Stimulated activated naive CD8-positive, alpha-beta T cell treated with anti-CD3 and anti-CD28 coated beads, Interleukin-15, amount 100 ng/mL, for 72 hours (primary cell): ENCODE measurements at regions not wholly inside any gene's neighbourhood (a gene's known extent, or its start where the extent isn't known, plus 50 kb on each side); places are given as distances from the start of the nearest gene placed in this dataset.
"Not testable (repeated sequence)": the region's sequence is repeated elsewhere in the genome, so short reads cannot be mapped to it uniquely, and the experiment has no call there.

Experiments
- ATAC-seq: fragments of 150-1000 bp; cut with Tn5 transposase; 2 replicates; pipeline ENCODE4 v1.10.0; 2021; ENCODE audit warnings: mild to moderate bottlenecking, moderate library complexity
- DNase-seq, 2 donors: peaks; one replicate each; pipeline ENCODE4 v3.0.0; 2021 to 2022
- H3K27ac Mint-ChIP-seq, 2 donors: one replicate each; pipeline ENCODE4 v1.8.0; 2022; ENCODE audit warnings: mild to moderate bottlenecking in 2 of 2, mixed read lengths in 2 of 2, moderate library complexity in 2 of 2
- H3K27me3 Mint-ChIP-seq: one replicate; pipeline ENCODE4 v1.8.0; 2022; ENCODE audit warnings: mixed read lengths
- H3K4me1 Mint-ChIP-seq: one replicate; pipeline ENCODE4 v1.8.0; 2022; ENCODE audit warnings: mild to moderate bottlenecking, mixed read lengths
- H3K4me3 Mint-ChIP-seq, 2 donors: one replicate each; pipeline ENCODE4 v1.8.0; 2022; ENCODE audit warnings: mild to moderate bottlenecking in 2 of 2, mixed read lengths in 2 of 2, moderate library complexity in 1 of 2
- H3K9me3 Mint-ChIP-seq, 2 donors: one replicate each; pipeline ENCODE4 v1.8.0; 2022; ENCODE audit warnings: mixed read lengths in 2 of 2

DNA sequence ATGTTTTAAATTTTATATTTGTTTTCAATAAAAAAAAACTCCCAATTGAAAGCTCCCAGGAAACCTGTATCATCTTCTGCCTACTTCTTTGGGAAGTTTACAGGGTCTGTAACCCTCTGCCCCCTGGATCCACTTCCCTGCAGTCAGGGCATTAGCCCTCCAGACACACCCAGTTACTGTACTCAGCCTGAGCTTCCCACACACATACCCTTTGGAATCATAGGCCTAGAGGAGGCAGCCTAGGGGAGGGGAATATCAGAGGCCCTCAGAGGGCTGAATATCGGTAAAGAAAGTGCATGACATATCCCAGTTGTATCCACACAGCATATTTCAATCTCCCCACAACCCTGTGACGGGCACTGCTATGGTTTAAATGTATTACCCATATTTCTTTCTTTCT lies 56.2 kb upstream of the TFPI start:
- not testable (repeated sequence) for DNase-seq, H3K27me3 Mint-ChIP-seq, H3K9me3 Mint-ChIP-seq, ATAC-seq, H3K4me1 Mint-ChIP-seq, H3K27ac Mint-ChIP-seq, H3K4me3 Mint-ChIP-seq

DNA sequence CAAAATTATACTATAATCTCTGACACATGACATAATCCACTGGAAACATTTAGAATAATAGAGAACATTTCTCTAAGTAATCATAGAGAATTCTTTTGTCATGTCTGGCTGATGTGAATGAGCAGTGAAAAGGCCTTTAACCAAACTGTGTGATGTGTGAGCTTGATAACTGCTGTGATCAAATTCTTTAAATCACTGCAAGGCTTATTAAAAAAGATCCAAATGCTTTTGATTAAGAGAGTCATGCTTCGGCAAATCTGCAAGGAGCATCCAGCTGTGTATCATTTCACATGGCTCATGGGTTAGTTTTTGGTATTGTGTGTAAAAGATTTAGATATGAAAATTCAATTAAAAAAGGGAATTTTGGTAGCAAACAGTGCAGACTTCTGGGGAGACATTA lies 58.6 kb upstream of the TFPI start:
- Mint-ChIP-seq H3K9me3 (no peaks in the 10 kb centered on the region), H3K27ac (no peak overlapping the region), H3K4me3 (no peak overlapping the region), H3K4me1 (no peaks in the 10 kb centered on the region), H3K27me3 (no peaks in the 10 kb centered on the region)
- ATAC-seq, result no peak
- DNase-seq, result no peak

DNA sequence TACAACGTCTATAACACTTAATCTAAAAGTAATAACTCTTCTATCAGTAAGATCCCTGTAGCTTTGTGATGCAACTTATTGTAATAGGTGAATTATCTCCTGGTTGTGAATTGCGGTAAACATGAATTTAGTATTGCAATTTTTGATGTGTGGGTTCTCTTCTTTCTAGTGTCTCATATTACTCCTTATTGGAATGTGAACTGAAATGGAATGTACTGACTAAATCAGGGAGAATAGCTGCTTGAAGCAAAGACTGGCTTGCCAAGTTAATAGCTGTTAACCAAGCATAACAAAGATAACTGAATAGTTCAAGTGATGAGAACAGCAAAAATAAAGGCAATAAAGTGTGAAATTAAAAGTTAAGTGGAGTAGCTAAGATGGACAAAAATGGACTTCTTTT lies 60.5 kb upstream of the TFPI start:
- DNase-seq (no peak), ATAC-seq (no peak)
- Mint-ChIP-seq H3K27me3 (no peaks in the 10 kb centered on the region), H3K4me1 (no peaks in the 10 kb centered on the region), H3K27ac (no peak overlapping the region), H3K9me3 (no peaks in the 10 kb centered on the region), H3K4me3 (no peak overlapping the region)

DNA sequence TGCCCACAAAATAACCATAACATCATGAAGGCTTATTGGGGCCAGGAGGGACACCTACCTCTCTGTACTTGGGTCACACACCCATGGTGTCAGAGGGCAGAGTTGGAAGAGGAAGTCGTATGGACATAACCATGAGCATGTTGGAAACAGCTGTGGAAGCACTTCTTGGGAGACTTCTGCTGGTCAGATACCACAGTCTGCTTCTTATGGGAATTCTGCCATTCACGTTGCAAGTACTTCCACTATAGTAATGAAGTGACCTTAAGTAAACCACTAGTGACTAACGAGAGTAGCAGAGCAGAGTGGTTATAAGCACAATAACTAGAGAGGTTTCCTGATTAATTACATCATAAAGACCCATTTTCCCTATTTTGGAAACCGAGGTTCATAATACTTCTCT lies 61.1 kb upstream of the TFPI start:
- H3K27me3 Mint-ChIP-seq, result no peaks in the 10 kb centered on the region
- no peak overlapping the region for H3K27ac Mint-ChIP-seq
- H3K4me3 Mint-ChIP-seq, result no peak overlapping the region
- no peaks in the 10 kb centered on the region for H3K4me1 Mint-ChIP-seq
- ATAC-seq, result no peak
- no peak for DNase-seq
- no peaks in the 10 kb centered on the region for H3K9me3 Mint-ChIP-seq

DNA sequence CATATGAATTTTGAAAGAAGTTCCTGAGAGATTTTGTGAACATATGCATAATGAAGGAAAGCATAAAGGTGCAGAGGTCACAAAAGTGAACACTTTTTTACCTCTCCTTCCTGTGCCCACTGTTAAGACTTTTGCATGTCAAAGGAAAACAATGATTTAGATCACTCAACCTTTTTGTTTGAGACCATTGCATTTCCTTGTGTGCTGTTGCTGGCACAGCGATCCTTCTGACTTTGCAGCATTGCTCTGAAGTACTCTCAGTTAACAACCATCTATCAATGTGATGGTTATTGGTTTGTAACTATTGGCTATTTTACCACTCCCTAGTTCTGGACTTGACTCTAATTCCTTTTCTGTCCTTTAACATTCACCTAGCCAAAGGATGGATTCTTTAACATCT lies 61.7 kb upstream of the TFPI start:
- no peaks in the 10 kb centered on the region for H3K4me1 Mint-ChIP-seq
- DNase-seq, result no peak
- no peak overlapping the region for H3K27ac Mint-ChIP-seq
- H3K27me3 Mint-ChIP-seq, result no peaks in the 10 kb centered on the region
- no peak for ATAC-seq
- no peak overlapping the region for H3K4me3 Mint-ChIP-seq
- no peaks in the 10 kb centered on the region for H3K9me3 Mint-ChIP-seq

DNA sequence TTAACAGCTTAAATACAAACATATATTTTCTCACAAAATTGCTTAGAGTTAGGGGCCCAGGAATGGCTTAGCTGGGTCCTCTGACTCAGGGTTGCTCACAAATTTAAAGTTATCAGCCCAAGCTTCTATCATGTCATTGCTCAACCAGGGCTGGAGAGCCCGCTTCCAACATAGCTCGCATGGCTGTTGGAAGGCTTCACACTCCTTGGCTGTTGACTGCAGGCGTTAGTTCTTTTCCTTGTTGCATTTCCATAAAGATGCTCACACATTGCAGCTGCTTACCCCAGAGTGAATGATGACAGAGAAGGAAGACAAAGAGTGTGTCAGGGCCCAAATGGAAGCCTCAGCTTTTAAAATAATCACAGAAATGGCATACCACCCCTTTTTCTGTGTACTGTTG lies 62.9 kb upstream of the TFPI start:
- ATAC-seq, result no peak
- no peak for DNase-seq
- Mint-ChIP-seq H3K4me1 (no peaks in the 10 kb centered on the region), H3K27me3 (no peaks in the 10 kb centered on the region), H3K4me3 (no peak overlapping the region), H3K9me3 (no peaks in the 10 kb centered on the region), H3K27ac (no peak overlapping the region)

DNA sequence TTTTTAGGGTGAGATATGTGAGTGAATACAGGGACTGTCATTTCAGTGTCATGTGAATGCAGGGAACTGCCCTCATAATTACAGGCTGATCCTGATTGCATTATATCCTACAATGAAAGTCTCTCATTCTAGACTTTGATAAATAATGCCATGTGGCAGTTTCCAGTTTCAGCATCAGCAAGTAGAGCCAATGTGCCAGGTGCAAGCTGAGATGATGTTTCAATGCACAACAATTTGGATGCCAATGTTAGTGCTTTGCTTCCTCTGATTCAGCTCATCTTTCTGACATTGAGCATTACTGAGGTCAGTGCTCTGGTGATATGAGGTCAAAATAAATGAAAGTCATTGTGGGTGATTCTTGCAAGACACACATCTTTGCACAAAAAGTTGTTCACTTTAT lies 63.7 kb upstream of the TFPI start:
- no peaks in the 10 kb centered on the region for H3K27me3 Mint-ChIP-seq
- no peak overlapping the region for H3K4me3 Mint-ChIP-seq
- ATAC-seq (no peak), DNase-seq (no peak)
- H3K9me3 Mint-ChIP-seq, result no peaks in the 10 kb centered on the region
- H3K4me1 Mint-ChIP-seq, result no peaks in the 10 kb centered on the region
- no peak overlapping the region for H3K27ac Mint-ChIP-seq

DNA sequence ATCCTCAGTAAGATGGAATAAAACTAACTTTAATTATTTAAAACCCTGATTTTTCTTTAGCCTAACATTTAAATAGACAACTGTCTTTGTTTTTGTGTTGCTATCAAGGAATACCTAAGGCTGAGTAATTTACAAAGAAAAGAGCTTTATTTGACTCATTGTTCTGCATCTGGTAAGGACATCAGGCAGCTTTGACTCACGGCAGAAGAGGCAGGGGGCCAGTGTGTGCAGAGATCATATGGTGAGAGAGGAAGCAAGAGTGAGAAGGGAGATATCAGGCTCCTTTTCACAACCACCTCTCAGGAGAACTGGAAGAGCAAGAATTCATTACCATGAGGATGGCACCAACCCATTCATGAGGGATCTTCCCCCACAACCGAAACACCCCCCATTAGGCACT lies 64.6 kb upstream of the TFPI start:
- H3K4me1 Mint-ChIP-seq, result no peaks in the 10 kb centered on the region
- no peaks in the 10 kb centered on the region for H3K9me3 Mint-ChIP-seq
- no peaks in the 10 kb centered on the region for H3K27me3 Mint-ChIP-seq
- H3K4me3 Mint-ChIP-seq, result no peak overlapping the region
- no peak overlapping the region for H3K27ac Mint-ChIP-seq
- DNase-seq (no peak), ATAC-seq (no peak)

DNA sequence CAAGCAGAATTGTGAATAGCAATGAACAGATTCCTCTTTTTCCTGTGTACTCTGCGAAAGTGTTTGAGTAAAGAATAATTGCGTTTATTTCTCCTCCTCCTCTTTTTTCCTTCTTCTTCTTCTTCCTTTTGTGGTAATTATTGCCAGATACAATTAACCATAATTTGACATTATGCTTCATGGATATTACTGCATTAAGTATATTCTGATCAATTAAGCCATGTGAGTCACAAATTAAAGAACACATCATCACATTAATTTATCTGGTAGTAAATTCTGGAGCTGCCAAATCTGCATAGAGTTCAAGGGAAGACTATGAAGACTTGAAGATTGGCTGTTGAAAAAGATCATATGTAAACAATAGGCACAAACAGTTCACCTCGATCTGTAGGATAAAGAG lies 72.9 kb upstream of the TFPI start:
- peaks cover 8 to 20% of the 10 kb centered on the region in 2 donors for H3K9me3 Mint-ChIP-seq
- DNase-seq, result no peak
- no peaks in the 10 kb centered on the region for H3K4me1 Mint-ChIP-seq
- ATAC-seq, result no peak
- H3K4me3 Mint-ChIP-seq, result no peak overlapping the region
- no peaks in the 10 kb centered on the region for H3K27me3 Mint-ChIP-seq
- H3K27ac Mint-ChIP-seq, result no peak overlapping the region

DNA sequence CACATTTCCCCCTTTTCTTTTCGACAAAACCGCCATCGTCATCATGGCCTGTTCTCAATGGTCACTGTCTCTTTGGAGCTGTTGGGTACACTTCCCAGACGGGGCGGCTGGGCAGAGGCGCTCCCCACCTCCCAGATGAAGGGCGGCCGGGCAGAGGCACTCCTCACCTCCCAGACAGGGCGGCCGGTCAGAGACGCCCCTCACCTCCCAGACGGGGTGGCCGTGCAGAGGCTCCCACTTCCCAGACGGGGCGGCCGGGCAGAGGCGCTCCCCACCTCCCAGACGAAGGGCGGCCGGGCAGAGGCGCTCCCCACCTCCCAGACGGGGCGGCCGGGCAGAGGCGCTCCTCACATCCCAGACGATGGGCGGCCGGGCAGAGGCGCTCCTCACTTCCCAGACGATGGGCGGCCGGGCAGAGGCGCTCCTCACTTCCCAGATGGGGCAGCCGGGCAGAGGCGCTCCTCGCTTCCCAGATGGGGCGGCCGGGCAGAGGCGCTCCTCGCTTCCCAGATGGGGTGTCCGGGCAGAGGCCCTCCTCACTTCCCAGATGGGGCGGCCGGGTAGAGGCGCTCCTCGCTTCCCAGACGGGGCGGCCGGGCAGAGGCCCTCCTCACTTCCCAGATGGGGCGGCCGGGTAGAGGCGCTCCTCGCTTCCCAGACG lies 82.6 kb upstream of the TFPI start:
- peaks cover 10 to 11% of the 10 kb centered on the region in 2 donors for H3K9me3 Mint-ChIP-seq
- H3K27me3 Mint-ChIP-seq, H3K27ac Mint-ChIP-seq, ATAC-seq, H3K4me1 Mint-ChIP-seq, H3K4me3 Mint-ChIP-seq, DNase-seq: not testable (repeated sequence)

DNA sequence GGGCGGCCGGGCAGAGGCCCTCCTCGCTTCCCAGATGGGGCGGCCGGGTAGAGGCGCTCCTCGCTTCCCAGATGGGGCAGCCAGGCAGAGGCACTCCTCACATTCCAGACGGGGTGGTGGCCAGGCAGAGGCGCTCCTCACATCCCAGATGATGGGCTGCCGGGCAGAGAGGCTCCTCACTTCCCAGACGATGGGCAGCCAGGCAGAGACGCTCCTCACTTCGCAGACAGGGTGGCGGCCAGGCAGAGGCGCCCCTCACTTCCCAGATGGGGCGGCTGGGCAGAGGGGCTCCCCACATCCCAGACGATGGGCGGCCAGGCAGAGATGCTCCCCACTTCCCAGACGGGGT lies 83.1 kb upstream of the TFPI start:
- DNase-seq, H3K4me1 Mint-ChIP-seq, ATAC-seq, H3K27ac Mint-ChIP-seq, H3K27me3 Mint-ChIP-seq, H3K4me3 Mint-ChIP-seq: not testable (repeated sequence)
- peaks cover 10 to 11% of the 10 kb centered on the region in 2 donors for H3K9me3 Mint-ChIP-seq

DNA sequence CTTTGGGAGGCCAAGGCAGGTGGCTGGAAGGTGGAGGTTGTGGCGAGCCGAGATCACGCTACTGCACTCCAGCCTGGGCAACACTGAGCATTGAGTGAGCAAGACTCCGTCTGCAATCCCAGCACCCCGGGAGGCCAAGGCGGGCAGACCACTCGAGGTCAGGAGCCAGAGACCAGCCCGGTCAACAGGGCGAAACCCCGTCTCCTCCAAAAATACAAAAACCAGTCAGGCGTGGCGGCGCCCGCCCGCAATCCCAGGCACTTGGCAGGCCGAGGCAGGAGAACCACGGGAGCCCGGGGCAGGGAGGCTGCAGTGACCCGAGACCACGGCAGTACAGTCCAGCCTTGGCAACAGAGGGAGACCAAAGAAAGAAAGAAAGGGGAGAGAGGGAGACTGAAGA lies 83.5 kb upstream of the TFPI start:
- not testable (repeated sequence) for H3K4me1 Mint-ChIP-seq, H3K27me3 Mint-ChIP-seq, ATAC-seq, DNase-seq, H3K27ac Mint-ChIP-seq, H3K4me3 Mint-ChIP-seq
- H3K9me3 Mint-ChIP-seq, result peaks cover 10 to 11% of the 10 kb centered on the region in 2 donors

DNA sequence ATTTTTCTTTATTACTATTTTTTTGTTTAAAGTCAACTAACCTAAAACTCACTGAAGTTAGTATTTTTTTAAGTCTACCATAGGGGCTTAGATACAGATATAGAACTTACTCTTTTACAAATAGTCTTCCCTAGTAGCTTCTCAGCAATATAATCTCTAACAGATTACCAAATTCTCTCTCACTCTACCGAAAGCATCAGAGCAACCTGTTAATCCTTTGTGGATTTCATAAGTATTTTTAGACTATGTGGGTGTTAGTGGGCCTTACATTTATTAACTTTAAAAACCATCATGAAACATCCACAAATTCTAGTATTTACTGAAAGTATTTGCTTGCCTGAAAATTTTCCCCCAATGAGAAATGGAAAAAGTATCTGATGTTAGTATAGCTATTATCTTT lies 84.6 kb upstream of the TFPI start:
- no peak overlapping the region for H3K4me3 Mint-ChIP-seq
- no peaks in the 10 kb centered on the region for H3K4me1 Mint-ChIP-seq
- no peaks in the 10 kb centered on the region for H3K27me3 Mint-ChIP-seq
- H3K27ac Mint-ChIP-seq, result no peak overlapping the region
- peaks cover 9 to 10% of the 10 kb centered on the region in 2 donors for H3K9me3 Mint-ChIP-seq
- ATAC-seq (no peak), DNase-seq (no peak)

DNA sequence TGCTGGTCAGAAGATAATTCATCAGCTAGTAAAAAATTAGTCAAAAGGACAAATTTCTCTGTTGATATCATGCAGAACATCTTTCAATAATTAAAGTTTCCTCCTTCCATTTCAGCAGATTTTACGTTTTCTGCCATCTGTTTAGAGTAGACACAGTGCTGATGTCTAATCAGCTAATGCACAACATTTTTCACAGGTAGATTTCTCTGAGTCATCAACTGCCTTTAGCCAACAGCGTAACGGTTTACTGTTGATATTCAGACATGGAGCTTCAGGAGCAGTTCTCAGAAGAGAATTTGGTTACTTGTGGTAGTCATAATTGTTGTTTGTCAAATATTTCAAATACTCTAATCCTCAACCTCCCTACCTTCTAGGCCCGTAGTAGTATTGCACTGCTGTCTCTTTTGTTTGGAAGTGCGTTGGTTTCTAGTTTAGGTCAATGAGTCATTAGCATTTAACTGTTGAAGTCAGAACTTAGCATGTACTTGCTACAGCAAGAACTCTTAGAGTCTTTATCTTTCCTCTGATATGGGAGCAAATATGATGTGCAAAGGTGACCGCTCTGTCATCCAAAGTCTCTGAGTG lies 86.8 kb upstream of the TFPI start:
- Mint-ChIP-seq H3K4me3 (no peak overlapping the region), H3K9me3 (no peaks in the 10 kb centered on the region), H3K4me1 (no peaks in the 10 kb centered on the region), H3K27ac (no peak overlapping the region), H3K27me3 (no peaks in the 10 kb centered on the region)
- ATAC-seq (no peak), DNase-seq (no peak)

DNA sequence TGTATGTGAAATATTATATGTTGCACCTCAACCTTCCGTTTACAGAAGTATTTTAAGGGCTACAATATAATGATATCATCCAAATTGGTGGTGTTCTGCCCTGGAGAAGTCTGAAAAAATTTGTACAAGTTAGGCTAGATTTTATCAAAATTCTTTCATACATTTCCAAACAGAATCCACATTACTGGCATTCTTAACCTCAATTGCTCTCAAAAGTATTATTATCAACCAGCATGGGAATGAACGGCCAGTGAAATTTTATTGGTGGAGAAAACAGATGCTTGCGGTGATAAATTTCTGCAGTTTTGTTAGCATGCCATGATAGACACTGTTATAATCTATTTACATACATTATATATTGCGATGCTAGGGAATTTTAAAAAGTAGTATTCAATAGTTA lies 88.3 kb upstream of the TFPI start:
- no peaks in the 10 kb centered on the region for H3K27me3 Mint-ChIP-seq
- H3K9me3 Mint-ChIP-seq, result no peaks in the 10 kb centered on the region

DNA sequence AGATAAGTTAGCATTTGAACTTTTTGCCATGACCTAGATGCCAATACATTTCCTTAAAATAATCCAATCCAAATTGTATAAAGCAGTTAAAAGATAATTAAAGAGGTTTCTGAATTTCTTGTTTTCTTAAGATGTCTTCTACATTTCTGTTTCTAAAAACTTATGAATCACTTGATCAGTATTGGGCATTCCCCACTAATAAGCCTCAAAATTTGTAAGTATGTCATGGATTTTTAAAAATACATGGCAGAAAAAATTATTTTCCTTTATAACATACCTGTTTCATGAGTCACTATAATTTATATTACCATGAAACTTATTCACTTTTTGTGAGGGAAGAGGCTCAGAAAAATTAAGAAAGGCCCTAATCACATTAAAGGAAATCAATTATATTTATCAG lies 90.3 kb upstream of the TFPI start:
- DNase-seq (no peak), ATAC-seq (no peak)
- H3K4me1 Mint-ChIP-seq, result no peaks in the 10 kb centered on the region
- H3K9me3 Mint-ChIP-seq, result no peaks in the 10 kb centered on the region
- no peak overlapping the region for H3K27ac Mint-ChIP-seq
- H3K4me3 Mint-ChIP-seq, result no peak overlapping the region
- H3K27me3 Mint-ChIP-seq, result no peaks in the 10 kb centered on the region

More for the DNA sequence above, 88.3 kb upstream of the TFPI start:
- H3K4me3 Mint-ChIP-seq, result no peak overlapping the region
- ATAC-seq, result no peak
- H3K4me1 Mint-ChIP-seq, result no peaks in the 10 kb centered on the region
- H3K27ac Mint-ChIP-seq, result no peak overlapping the region
- DNase-seq, result no peak

DNA sequence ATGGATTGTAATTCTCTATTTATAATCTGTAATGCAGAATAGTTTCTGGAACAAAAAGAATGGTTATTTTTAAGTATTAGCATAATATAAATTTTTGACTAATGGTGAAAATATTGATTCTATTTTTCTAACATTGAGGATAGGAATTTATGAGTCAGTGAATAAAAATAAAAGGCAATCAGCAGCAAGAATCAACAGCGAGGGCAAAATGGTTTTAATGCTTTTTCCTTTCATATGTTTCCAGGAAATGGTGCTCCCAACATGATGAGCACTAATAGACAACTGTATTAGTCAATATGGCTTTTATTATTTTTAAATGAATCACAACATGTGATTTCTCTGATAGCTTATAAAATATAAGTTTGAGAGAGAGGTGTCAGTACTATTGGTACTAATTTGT lies 90.7 kb upstream of the TFPI start:
- Mint-ChIP-seq H3K27me3 (no peaks in the 10 kb centered on the region), H3K27ac (no peak overlapping the region), H3K4me1 (no peaks in the 10 kb centered on the region), H3K9me3 (no peaks in the 10 kb centered on the region), H3K4me3 (no peak overlapping the region)
- DNase-seq (no peak), ATAC-seq (no peak)
